ENCODE measurements at regions not wholly inside any gene's neighbourhood (a gene's known extent, or its start where the extent isn't known, plus 50 kb on each side); places are given as distances from the start of the nearest gene placed in this dataset.

DNA sequence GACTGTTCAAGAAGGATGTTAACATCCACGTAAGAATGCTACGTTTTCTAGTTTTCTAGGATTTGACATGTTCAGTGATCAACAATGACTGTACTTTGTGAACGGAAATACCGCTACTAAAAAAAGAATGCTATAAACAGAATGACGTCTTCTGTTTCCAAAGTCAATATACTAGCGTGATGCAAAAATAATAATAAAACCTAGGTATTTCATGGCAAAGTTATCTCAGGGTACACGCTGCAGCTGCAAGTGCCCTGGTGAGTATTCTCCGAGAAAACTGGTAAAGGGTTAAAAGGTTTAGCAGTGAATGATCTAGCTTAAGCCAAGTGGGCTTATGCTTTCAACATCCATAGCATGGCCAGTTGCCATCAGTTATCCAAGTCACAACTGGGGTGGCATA is 653.3 kb upstream of the PFKP start:
- no peak overlapping the region for H2AK5ac ChIP-seq (ENCODE audit: insufficient read length, low read length)
- H3K23ac ChIP-seq (ENCODE audit: insufficient read length, low read depth, low read length): no peak overlapping the region
- H3K14ac ChIP-seq (ENCODE audit: insufficient read depth, low read length): no peak overlapping the region
- H2BK15ac ChIP-seq (ENCODE audit: low read depth, low read length): no peak overlapping the region
- H3K56ac ChIP-seq (ENCODE audit: insufficient read length, low read depth, low read length): no peak overlapping the region
- Mint-ChIP-seq H3K27me3 (ENCODE audit: low read depth) (no peaks in the 10 kb centered on the region), H3K27ac (no peak overlapping the region), H3K4me3 (no peak overlapping the region), H3K36me3 (ENCODE audit: insufficient read depth in 1 of 3, low read depth in 3 of 3) (no peaks in the 10 kb centered on the region), H3K9me3 (no peaks in the 10 kb centered on the region; a peak in 1 of 5 replicates), H3K4me1 (0 out of 4 replicates have a peak, but pooled peaks cover 4% of the 10 kb centered on the region in 2 experiments)
- no peak overlapping the region for H2BK20ac ChIP-seq (ENCODE audit: low read depth, low read length, poor library complexity, severe bottlenecking)
- DNase-seq: no peak
- no peak overlapping the region for H2BK120ac ChIP-seq (ENCODE audit: low read depth, low read length, poor library complexity, severe bottlenecking)
- H3K4me2 ChIP-seq (ENCODE audit: insufficient read depth, insufficient read length, low read length): no peak overlapping the region
- no peak overlapping the region for H4K5ac ChIP-seq (ENCODE audit: insufficient read length, low read depth, low read length)
- H3K4ac ChIP-seq (ENCODE audit: low read depth, low read length): no peak overlapping the region
- H4K91ac ChIP-seq (ENCODE audit: insufficient read length, low read depth, low read length): no peak overlapping the region
- H4K20me1 ChIP-seq (ENCODE audit: control insufficient read depth, insufficient read depth, insufficient read length): no peaks in the 10 kb centered on the region
- WGBS (ENCODE audit: extremely low coverage, insufficient read length, low lambda C conversion rate): no CpG with 5 or more reads among the region's 8 CpGs
- no peak overlapping the region for H3K9ac ChIP-seq (ENCODE audit: extremely low read depth, insufficient read length, low read length)
- H2BK5ac ChIP-seq (ENCODE audit: insufficient read length, low read length): no peak overlapping the region
- no peak overlapping the region for H2BK12ac ChIP-seq (ENCODE audit: insufficient read length, low read depth, low read length)
- no peaks in the 10 kb centered on the region for H3K79me1 ChIP-seq (ENCODE audit: insufficient read depth, low read depth, low read length, poor library complexity, severe bottlenecking)
- H3K9me3 ChIP-seq (ENCODE audit: control insufficient read depth, low read depth, low read length): no peaks in the 10 kb centered on the region
- H3K27ac ChIP-seq (ENCODE audit: insufficient read length, low read depth, low read length): no peak overlapping the region
- no peaks in the 10 kb centered on the region for H3K4me1 ChIP-seq (ENCODE audit: insufficient read depth, low read length)
- H2AFZ ChIP-seq (ENCODE audit: low read length): no peak overlapping the region
- H3K79me2 ChIP-seq (ENCODE audit: insufficient read depth, low read length): no peaks in the 10 kb centered on the region; the same call in 1 of the 2 replicates
- H3T11ph ChIP-seq (ENCODE audit: low read length): no peak overlapping the region
- H3K27me3 ChIP-seq (ENCODE audit: insufficient read depth, low read length): no peaks in the 10 kb centered on the region
- H4K8ac ChIP-seq (replicated peaks; ENCODE audit: insufficient read length, low read depth, low read length): no peak overlapping the region
- no peaks in the 10 kb centered on the region for H3K23me2 ChIP-seq (ENCODE audit: insufficient read length, low read depth, low read length, poor library complexity, severe bottlenecking)
- TF ChIP-seq, protein P1, sequence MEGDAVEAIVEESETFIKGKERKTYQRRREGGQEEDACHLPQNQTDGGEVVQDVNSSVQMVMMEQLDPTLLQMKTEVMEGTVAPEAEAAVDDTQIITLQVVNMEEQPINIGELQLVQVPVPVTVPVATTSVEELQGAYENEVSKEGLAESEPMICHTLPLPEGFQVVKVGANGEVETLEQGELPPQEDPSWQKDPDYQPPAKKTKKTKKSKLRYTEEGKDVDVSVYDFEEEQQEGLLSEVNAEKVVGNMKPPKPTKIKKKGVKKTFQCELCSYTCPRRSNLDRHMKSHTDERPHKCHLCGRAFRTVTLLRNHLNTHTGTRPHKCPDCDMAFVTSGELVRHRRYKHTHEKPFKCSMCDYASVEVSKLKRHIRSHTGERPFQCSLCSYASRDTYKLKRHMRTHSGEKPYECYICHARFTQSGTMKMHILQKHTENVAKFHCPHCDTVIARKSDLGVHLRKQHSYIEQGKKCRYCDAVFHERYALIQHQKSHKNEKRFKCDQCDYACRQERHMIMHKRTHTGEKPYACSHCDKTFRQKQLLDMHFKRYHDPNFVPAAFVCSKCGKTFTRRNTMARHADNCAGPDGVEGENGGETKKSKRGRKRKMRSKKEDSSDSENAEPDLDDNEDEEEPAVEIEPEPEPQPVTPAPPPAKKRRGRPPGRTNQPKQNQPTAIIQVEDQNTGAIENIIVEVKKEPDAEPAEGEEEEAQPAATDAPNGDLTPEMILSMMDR (conservative IDR thresholded peaks at IDR 0.05): no peak
- H3K18ac ChIP-seq (ENCODE audit: insufficient read length, low read depth, low read length): no peak overlapping the region
